Stimulated activated CD8-positive, alpha-beta memory T cell treated with anti-CD3 and anti-CD28 coated beads, Interleukin-7, amount 100 ng/mL, for 48 hours (primary cell): ENCODE measurements at regions not wholly inside any gene's neighbourhood (a gene's known extent, or its start where the extent isn't known, plus 50 kb on each side); places are given as distances from the start of the nearest gene placed in this dataset.

ENCODE experiments used
- DNase-seq, 2 donors: peaks; one replicate each; pipeline ENCODE4 v3.0.0-alpha.2; 2020; ENCODE audit warnings: low read depth in 1 of 2; ENCODE audit errors: extremely low read depth in 1 of 2

- no peak for DNase-seq
Observed at GRCh38 chr22:47954107-47954506, 1191.7 kb downstream of the TBC1D22A start.

GRCh38 chr22:47944941-47945340, 1182.5 kb downstream of the TBC1D22A start:
- DNase-seq = no peak

GRCh38 chr22:47943729-47944700, 1181.6 kb downstream of the TBC1D22A start:
- DNase-seq = no peak

- no peak for DNase-seq
Observed at GRCh38 chr22:47940211-47940610, 1177.8 kb downstream of the TBC1D22A start.

GRCh38 chr22:47933891-47934290, 1171.4 kb downstream of the TBC1D22A start:
- DNase-seq = no peak

- no peak for DNase-seq
Observed at GRCh38 chr22:47933226-47933625, 1170.8 kb downstream of the TBC1D22A start.

- DNase-seq = no peak
Observed at GRCh38 chr22:47929646-47930185, 1167.3 kb downstream of the TBC1D22A start.

- no peak for DNase-seq
Observed at GRCh38 chr22:47929073-47929472, 1166.6 kb downstream of the TBC1D22A start.

- no peak for DNase-seq
Observed at GRCh38 chr22:47928631-47929030, 1166.2 kb downstream of the TBC1D22A start.

GRCh38 chr22:47927648-47928210, 1165.3 kb downstream of the TBC1D22A start:
- DNase-seq = no peak

GRCh38 chr22:47923011-47923427, 1160.6 kb downstream of the TBC1D22A start:
- no peak for DNase-seq

GRCh38 chr22:47921906-47922305, 1159.5 kb downstream of the TBC1D22A start:
- DNase-seq = no peak

- no peak for DNase-seq
Observed at GRCh38 chr22:47920380-47920959, 1158.0 kb downstream of the TBC1D22A start.

- DNase-seq = no peak
Observed at GRCh38 chr22:47919893-47920292, 1157.4 kb downstream of the TBC1D22A start.

GRCh38 chr22:47919001-47919441, 1156.6 kb downstream of the TBC1D22A start:
- no peak for DNase-seq

GRCh38 chr22:47918276-47918921, 1155.9 kb downstream of the TBC1D22A start:
- DNase-seq = peak in 1 of 2 donors; percentile 43

- DNase-seq = no peak
Observed at GRCh38 chr22:47914481-47915097, 1152.1 kb downstream of the TBC1D22A start.

GRCh38 chr22:47902646-47903180, 1140.3 kb downstream of the TBC1D22A start:
- DNase-seq = no peak

- DNase-seq = no peak
Observed at GRCh38 chr22:47901911-47902310, 1139.5 kb downstream of the TBC1D22A start.

- no peak for DNase-seq
Observed at GRCh38 chr22:47899894-47900293, 1137.4 kb downstream of the TBC1D22A start.
